T-cell (primary cell): ENCODE measurements at regions not wholly inside any gene's neighbourhood (a gene's known extent, or its start where the extent isn't known, plus 50 kb on each side); places are given as distances from the start of the nearest gene placed in this dataset.

Source experiments
- ATAC-seq, 4 experiments: fragments of 200-7000 bp in 3 of 4; fragments of 150-1000 bp in 1 of 4; cut with Tn5 transposase; replicated peaks in 1 of 4; 1 replicate in 3 of 4; 2 replicates in 1 of 4; pipeline ENCODE4 v1.10.0; 2021; ENCODE audit warnings: moderate library complexity in 3 of 4, mild to moderate bottlenecking in 2 of 4, moderate number of reproducible peaks in 1 of 4
- CTCF ChIA-PET, 2 donors: fragments of 300-600 bp; sonication (Branson Sonifier 250); formaldehyde crosslinking; loops; one replicate each; lab custom pipeline; 2022; ENCODE audit warnings: antibody characterized with exemption in 2 of 2; lab: Charles Lee
- POLR2A ChIA-PET, 2 donors: fragments of 300-600 bp; sonication (Branson Sonifier 250); formaldehyde crosslinking; loops; one replicate each; lab custom pipeline; 2022; ENCODE audit warnings: antibody characterized with exemption in 2 of 2; lab: Charles Lee
- DNase-seq, 35 experiments: peaks; one replicate each; pipeline versions ENCODE4 v3.0.0 to v3.0.0-alpha.2; 2013 to 2023
- H3K27ac ChIP-seq: one replicate; pipeline ENCODE4 v1.5.1; 2013; ENCODE audit warnings: low read length
- H3K27me3 ChIP-seq, 2 experiments: replicated peaks in 1 of 2; 1 replicate in 1 of 2; 2 replicates in 1 of 2; pipeline versions ENCODE4 v1.6.1 to v1.7.0; 2013; ENCODE audit warnings: low read length in 1 of 2, mixed read lengths in 1 of 2; ENCODE audit not compliant: control insufficient read depth in 2 of 2, insufficient read depth in 2 of 2; ENCODE audit errors: extremely low read depth in 1 of 2
- H3K36me3 ChIP-seq, 2 donors: 1 replicate in 1 of 2; 2 replicates in 1 of 2; pipeline versions ENCODE4 v1.6.1 to v1.7.0; 2013; ENCODE audit warnings: low read length in 1 of 2; ENCODE audit not compliant: control insufficient read depth in 2 of 2, insufficient read depth in 1 of 2; ENCODE audit errors: extremely low read depth in 1 of 2
- H3K4me1 ChIP-seq, 2 experiments: 1 replicate in 1 of 2; 2 replicates in 1 of 2; pipeline versions ENCODE4 v1.6.1 to v1.7.0; 2013; ENCODE audit warnings: low read length in 2 of 2, mixed read lengths in 1 of 2; ENCODE audit not compliant: insufficient read depth in 2 of 2, control insufficient read depth in 1 of 2; ENCODE audit errors: extremely low read depth in 1 of 2
- H3K4me3 ChIP-seq, 2 donors: 1 replicate in 1 of 2; 2 replicates in 1 of 2; pipeline versions ENCODE4 v1.5.1 to v1.7.0; 2013; ENCODE audit warnings: mild to moderate bottlenecking in 2 of 2, low read length in 1 of 2, moderate library complexity in 1 of 2; ENCODE audit not compliant: control insufficient read depth in 1 of 2; ENCODE audit errors: extremely low read depth in 1 of 2
- H3K9me3 ChIP-seq: 2 replicates; pipeline ENCODE4 v1.7.0; 2013
- H3K27ac Mint-ChIP-seq, 2 donors: one replicate each; pipeline ENCODE4 v1.8.0; 2020 to 2021; ENCODE audit warnings: mild to moderate bottlenecking in 2 of 2, mixed read lengths in 2 of 2
- H3K27me3 Mint-ChIP-seq, 2 donors: one replicate each; pipeline ENCODE4 v1.8.0; 2021 to 2022; ENCODE audit warnings: mixed read lengths in 2 of 2
- H3K36me3 Mint-ChIP-seq: one replicate; pipeline ENCODE4 v1.8.0; 2021; ENCODE audit warnings: mixed read lengths
- H3K4me1 Mint-ChIP-seq, 3 donors: one replicate each; pipeline ENCODE4 v1.8.0; 2020 to 2022; ENCODE audit warnings: mixed read lengths in 3 of 3, mild to moderate bottlenecking in 1 of 3
- H3K4me3 Mint-ChIP-seq, 3 donors: one replicate each; pipeline ENCODE4 v1.8.0; 2020 to 2022; ENCODE audit warnings: mild to moderate bottlenecking in 3 of 3, mixed read lengths in 3 of 3, moderate library complexity in 3 of 3
- H3K9me3 Mint-ChIP-seq, 3 donors: one replicate each; pipeline ENCODE4 v1.8.0; 2020 to 2022; ENCODE audit warnings: mixed read lengths in 3 of 3
- WGBS: methylation state at CpG from one replicate; pipeline ENCODE4 v1.1.5; 2013; ENCODE audit warnings: missing lambda C conversion rate; ENCODE audit not compliant: insufficient coverage; 5-methylcytosine and 5-hydroxymethylcytosine counted together

DNA sequence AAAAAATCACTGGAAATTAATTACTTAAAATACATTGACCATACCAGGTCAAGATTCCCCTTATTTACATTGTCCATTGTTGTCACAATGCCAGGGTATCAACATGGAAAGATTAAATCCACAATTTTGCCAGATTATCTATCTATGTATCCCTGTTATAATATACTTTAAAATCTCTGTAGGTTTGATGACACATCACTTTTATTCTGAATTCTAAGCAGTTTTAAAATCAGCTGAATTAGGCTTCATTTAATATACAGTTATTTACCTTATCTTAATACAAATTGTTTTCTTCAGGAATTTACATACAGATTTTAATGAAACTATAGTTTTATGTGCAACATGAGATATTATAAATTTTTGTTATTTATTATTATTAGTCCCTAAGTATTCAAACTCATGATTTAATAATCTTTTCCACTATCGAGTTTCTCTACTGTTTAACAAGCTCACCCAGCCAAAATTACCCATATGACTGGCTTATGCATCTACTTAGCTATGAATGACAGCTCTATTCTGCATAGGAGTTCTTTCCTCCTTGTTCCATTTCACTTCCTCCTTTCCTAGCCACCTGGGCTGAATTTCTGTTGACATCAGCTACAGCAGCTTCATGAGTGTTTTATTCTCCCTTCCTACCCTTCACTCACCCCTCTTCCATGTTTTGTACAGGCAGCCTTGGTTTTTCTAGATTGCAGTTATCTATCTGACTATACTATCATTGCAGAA is 654.2 kb upstream of the MAP3K7 start:
- H3K36me3 ChIP-seq: no peaks in the 10 kb centered on the region
- no peak for ATAC-seq
- WGBS: no CpG with 5 or more reads among the region's 1 CpG

GRCh38 chr6:91221072-91221720 is 634.3 kb upstream of the MAP3K7 start:
- Mint-ChIP-seq H3K27ac (no peak overlapping the region), H3K4me1 (no peaks in the 10 kb centered on the region), H3K4me3 (no peak overlapping the region), H3K27me3 (no peaks in the 10 kb centered on the region), H3K36me3 (no peaks in the 10 kb centered on the region), H3K9me3 (peaks cover 0 to 4% (median 2%) of the 10 kb centered on the region in 3 donors)
- DNase-seq: no peak
- ATAC-seq: no peak
- Histone ChIP-seq H3K27me3 (no peaks in the 10 kb centered on the region), H3K9me3 (no peaks in the 10 kb centered on the region), H3K4me3 (no peak overlapping the region), H3K4me1 (no peaks in the 10 kb centered on the region), H3K27ac (no peak overlapping the region), H3K36me3 (no peaks in the 10 kb centered on the region)
- ChIA-PET POLR2A (no interaction called here), CTCF (no interaction called here)
- WGBS: 100% methylated on average over 1 of the region's 7 CpGs

More for the DNA sequence above, 654.2 kb upstream of the MAP3K7 start:
- Mint-ChIP-seq H3K4me3 (no peak overlapping the region), H3K4me1 (no peaks in the 10 kb centered on the region), H3K36me3 (no peaks in the 10 kb centered on the region), H3K9me3 (no peaks in the 10 kb centered on the region), H3K27ac (no peak overlapping the region), H3K27me3 (peaks cover 0 to 5% of the 10 kb centered on the region in 2 donors)
- POLR2A ChIA-PET: no interaction called here
- Histone ChIP-seq H3K9me3 (no peaks in the 10 kb centered on the region), H3K27ac (no peak overlapping the region), H3K4me3 (no peak overlapping the region), H3K27me3 (no peaks in the 10 kb centered on the region), H3K4me1 (no peaks in the 10 kb centered on the region)
- no peak for DNase-seq
- CTCF ChIA-PET: no interaction called here

- no peak for DNase-seq
- Histone ChIP-seq H3K4me1 (no peaks in the 10 kb centered on the region), H3K9me3 (no peaks in the 10 kb centered on the region), H3K36me3 (no peaks in the 10 kb centered on the region), H3K4me3 (no peak overlapping the region), H3K27me3 (no peaks in the 10 kb centered on the region), H3K27ac (no peak overlapping the region)
- Mint-ChIP-seq H3K4me3 (no peak overlapping the region), H3K9me3 (peaks cover 20 to 28% (median 22%) of the 10 kb centered on the region in 3 donors), H3K27ac (no peak overlapping the region), H3K27me3 (no peaks in the 10 kb centered on the region), H3K4me1 (no peaks in the 10 kb centered on the region), H3K36me3 (no peaks in the 10 kb centered on the region)
- CTCF ChIA-PET: no interaction called here
- 67% methylated on average over 3 of the region's 5 CpGs for WGBS
- POLR2A ChIA-PET: no interaction called here
- no peak for ATAC-seq
Observed at GRCh38 chr6:91213229-91213901, 626.5 kb upstream of the MAP3K7 start.

DNA sequence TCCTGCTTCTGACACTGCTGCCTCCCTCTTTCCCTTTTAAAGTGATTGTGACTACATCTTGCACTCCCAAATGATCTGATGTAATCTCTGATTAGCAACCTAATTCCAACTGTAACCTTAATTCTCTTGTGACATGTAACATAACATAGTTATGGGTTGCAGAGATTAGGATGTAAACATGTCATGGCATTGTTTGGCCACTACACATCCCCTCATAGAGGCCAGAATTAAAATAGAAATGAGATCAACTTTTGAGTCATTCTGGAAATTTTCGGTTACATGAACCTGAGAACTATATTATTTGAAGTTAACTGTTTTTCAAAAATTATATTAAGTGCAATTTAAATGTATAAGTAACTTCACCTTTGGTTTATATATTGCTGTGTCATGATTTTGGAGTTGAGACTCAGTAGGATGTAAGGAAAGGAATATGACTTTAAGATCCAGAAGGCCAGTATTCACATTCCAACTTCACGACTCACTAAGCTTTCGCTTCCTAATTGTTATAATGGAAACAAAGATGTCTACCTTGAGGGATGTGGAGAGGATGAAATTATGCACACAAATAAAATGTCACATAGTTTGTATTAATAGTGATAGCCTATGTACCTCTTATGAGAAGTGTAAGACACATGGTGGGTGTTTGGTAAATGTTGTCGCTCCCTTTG is 611.9 kb upstream of the MAP3K7 start:
- ChIA-PET POLR2A (no interaction called here), CTCF (no interaction called here)
- no peaks in the 10 kb centered on the region for H3K27me3 Mint-ChIP-seq
- DNase-seq (no peak), ATAC-seq (no peak)
- H3K4me3 ChIP-seq: no peak overlapping the region
- H3K36me3 Mint-ChIP-seq: no peaks in the 10 kb centered on the region
- H3K36me3 ChIP-seq: no peaks in the 10 kb centered on the region
- peaks cover 0 to 3% (median 0%) of the 10 kb centered on the region in 3 donors for H3K9me3 Mint-ChIP-seq
- H3K27ac Mint-ChIP-seq: no peak overlapping the region
- no peak overlapping the region for H3K4me3 Mint-ChIP-seq
- H3K27me3 ChIP-seq: no peaks in the 10 kb centered on the region
- H3K4me1 ChIP-seq: no peaks in the 10 kb centered on the region
- H3K9me3 ChIP-seq: no peaks in the 10 kb centered on the region
- no peak overlapping the region for H3K27ac ChIP-seq
- no CpG with 5 or more reads among the region's 4 CpGs for WGBS
- no peaks in the 10 kb centered on the region for H3K4me1 Mint-ChIP-seq

DNA sequence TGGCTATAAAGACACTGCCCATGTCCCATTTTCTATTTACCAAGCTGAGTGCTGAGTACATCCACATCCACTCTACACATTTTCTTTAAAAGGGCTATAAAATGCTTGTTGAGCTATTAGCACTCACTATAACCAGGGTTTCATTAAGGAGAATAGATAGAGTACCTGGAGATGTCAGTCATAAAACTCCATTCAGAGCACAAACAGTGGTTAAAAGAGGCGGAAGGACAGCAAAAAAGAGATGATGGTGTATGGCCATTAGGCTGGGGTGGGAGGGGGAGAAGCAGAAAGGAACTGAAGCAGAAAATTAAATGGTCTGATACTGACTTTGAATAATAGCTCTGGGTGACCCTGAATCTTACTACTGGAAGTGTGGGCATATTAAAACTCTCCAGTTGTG is 609.9 kb upstream of the MAP3K7 start:
- Histone ChIP-seq H3K27me3 (no peaks in the 10 kb centered on the region), H3K27ac (no peak overlapping the region), H3K4me3 (no peak overlapping the region), H3K9me3 (no peaks in the 10 kb centered on the region), H3K36me3 (no peaks in the 10 kb centered on the region), H3K4me1 (no peaks in the 10 kb centered on the region)
- Mint-ChIP-seq H3K27me3 (no peaks in the 10 kb centered on the region), H3K4me1 (no peaks in the 10 kb centered on the region), H3K9me3 (peaks cover 0 to 10% (median 0%) of the 10 kb centered on the region in 3 donors), H3K4me3 (no peak overlapping the region), H3K27ac (no peak overlapping the region), H3K36me3 (no peaks in the 10 kb centered on the region)
- ATAC-seq (no peak), DNase-seq (no peak)
- no CpG with 5 or more reads among the region's 1 CpG for WGBS
- POLR2A ChIA-PET: no interaction called here
- CTCF ChIA-PET: no interaction called here

DNA sequence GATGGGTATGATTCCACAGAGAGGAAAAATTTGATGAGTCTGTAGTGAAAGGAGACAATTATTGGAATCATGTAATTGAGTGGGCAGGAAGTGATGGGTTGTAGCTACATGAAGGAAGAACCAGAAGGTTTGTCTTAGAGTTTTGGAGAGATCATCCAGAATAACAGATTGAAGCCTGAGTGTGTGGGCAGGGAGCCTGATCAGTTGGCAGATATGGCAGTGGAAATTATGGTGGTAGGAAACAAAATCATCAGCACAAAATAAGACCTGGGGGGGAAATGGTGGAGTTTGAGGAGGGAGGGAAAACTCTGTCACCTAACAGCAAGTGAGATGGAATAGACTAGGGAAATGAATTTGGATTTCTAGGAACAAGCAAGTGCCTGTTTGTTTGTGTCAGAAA is 606.6 kb upstream of the MAP3K7 start:
- Mint-ChIP-seq H3K9me3 (peaks cover 0 to 24% (median 10%) of the 10 kb centered on the region in 3 donors), H3K27ac (no peak overlapping the region), H3K4me3 (no peak overlapping the region), H3K36me3 (no peaks in the 10 kb centered on the region), H3K4me1 (no peaks in the 10 kb centered on the region), H3K27me3 (no peaks in the 10 kb centered on the region)
- Histone ChIP-seq H3K4me3 (no peak overlapping the region), H3K27ac (no peak overlapping the region), H3K36me3 (no peaks in the 10 kb centered on the region), H3K27me3 (no peaks in the 10 kb centered on the region), H3K9me3 (no peaks in the 10 kb centered on the region), H3K4me1 (no peaks in the 10 kb centered on the region)
- ChIA-PET CTCF (no interaction called here), POLR2A (no interaction called here)
- ATAC-seq (no peak), DNase-seq (no peak)
